ENCODE measurements at regions not wholly inside any gene's neighbourhood (a gene's known extent, or its start where the extent isn't known, plus 50 kb on each side); places are given as distances from the start of the nearest gene placed in this dataset.

- no peak for DNase-seq (ENCODE audit: low spot score)
- H3K4me1 Mint-ChIP-seq = peaks cover 21% of the 10 kb centered on the region
- H4K20me1 ChIP-seq (ENCODE audit: low read depth) = no peaks in the 10 kb centered on the region
- H3K36me3 Mint-ChIP-seq = peaks cover 16% of the 10 kb centered on the region
- TF ChIP-seq EZH2phosphoT487 (IDR thresholded peaks at IDR 0.05) (no peak), EZH2 (IDR thresholded peaks at IDR 0.05) (no peak), CTCF (IDR thresholded peaks at IDR 0.05) (no peak)
- H3K36me3 ChIP-seq = peaks cover 4% of the 10 kb centered on the region
- H3K4me2 ChIP-seq = no peak overlapping the region
- no peak overlapping the region for H3K4me3 Mint-ChIP-seq
- no peak overlapping the region for H3K9ac ChIP-seq
- H3K27me3 Mint-ChIP-seq (ENCODE audit: insufficient read depth, low read depth) = peaks cover 5% of the 10 kb centered on the region
- H3K27ac Mint-ChIP-seq = no peak overlapping the region
- peak overlapping the region; percentile 30 for H2AFZ ChIP-seq (replicated peaks)
- no peaks in the 10 kb centered on the region for H3F3A ChIP-seq (ENCODE audit: low read depth)
- H3K79me2 ChIP-seq (ENCODE audit: low read depth) = no peaks in the 10 kb centered on the region
- no peaks in the 10 kb centered on the region for H3K4me1 ChIP-seq
- peaks cover 10% of the 10 kb centered on the region for H3K9me3 ChIP-seq (ENCODE audit: low read depth)
- H3K27me3 ChIP-seq = no peaks in the 10 kb centered on the region
- H3K4me3 ChIP-seq = no peak overlapping the region
- H3K9me3 Mint-ChIP-seq = peaks cover 48% of the 10 kb centered on the region
- H3K27ac ChIP-seq = no peak overlapping the region
These were observed 282.2 kb downstream of the DTWD2 start for GRCh38 chr5:118705959-118706667.

GRCh38 chr5:118703241-118703640 is 285.1 kb downstream of the DTWD2 start:
- no peak overlapping the region for H3K9ac ChIP-seq
- Mint-ChIP-seq H3K9me3 (peaks cover 35% of the 10 kb centered on the region), H3K4me1 (peaks cover 30% of the 10 kb centered on the region), H3K36me3 (peaks cover 16% of the 10 kb centered on the region), H3K27ac (no peak overlapping the region), H3K27me3 (ENCODE audit: insufficient read depth, low read depth) (peaks cover 9% of the 10 kb centered on the region), H3K4me3 (peak overlapping the region; percentile 24)
- H3F3A ChIP-seq (ENCODE audit: low read depth) = no peaks in the 10 kb centered on the region
- H3K79me2 ChIP-seq (ENCODE audit: low read depth) = no peaks in the 10 kb centered on the region
- no peaks in the 10 kb centered on the region for H4K20me1 ChIP-seq (ENCODE audit: low read depth)
- DNase-seq (ENCODE audit: low spot score) = no peak
- H3K9me3 ChIP-seq (ENCODE audit: low read depth) = peaks cover 10% of the 10 kb centered on the region
- no peak overlapping the region for H3K4me3 ChIP-seq
- H3K36me3 ChIP-seq = peaks cover 1% of the 10 kb centered on the region
- H3K27ac ChIP-seq = no peak overlapping the region
- no peak overlapping the region for H2AFZ ChIP-seq (replicated peaks)
- no peak overlapping the region for H3K4me2 ChIP-seq
- TF ChIP-seq EZH2 (IDR thresholded peaks at IDR 0.05) = no peak
- no peak for TF ChIP-seq EZH2phosphoT487 (IDR thresholded peaks at IDR 0.05)
- TF ChIP-seq CTCF (IDR thresholded peaks at IDR 0.05) = no peak
- H3K27me3 ChIP-seq = no peaks in the 10 kb centered on the region
- H3K4me1 ChIP-seq = no peaks in the 10 kb centered on the region

- Mint-ChIP-seq H3K27ac (peak overlapping the region; percentile 58), H3K36me3 (peaks cover 16% of the 10 kb centered on the region), H3K27me3 (ENCODE audit: insufficient read depth, low read depth) (peaks cover 9% of the 10 kb centered on the region), H3K4me1 (peaks cover 30% of the 10 kb centered on the region), H3K9me3 (peaks cover 33% of the 10 kb centered on the region), H3K4me3 (no peak overlapping the region)
- H4K20me1 ChIP-seq (ENCODE audit: low read depth) = no peaks in the 10 kb centered on the region
- no peaks in the 10 kb centered on the region for H3K27me3 ChIP-seq
- no peak for TF ChIP-seq CTCF (IDR thresholded peaks at IDR 0.05)
- no peaks in the 10 kb centered on the region for H3K4me1 ChIP-seq
- no peak overlapping the region for H3K4me2 ChIP-seq
- H2AFZ ChIP-seq (replicated peaks) = no peak overlapping the region
- no peak overlapping the region for H3K4me3 ChIP-seq
- no peak for DNase-seq (ENCODE audit: low spot score)
- H3K9me3 ChIP-seq (ENCODE audit: low read depth) = peaks cover 10% of the 10 kb centered on the region
- H3K79me2 ChIP-seq (ENCODE audit: low read depth) = no peaks in the 10 kb centered on the region
- no peak overlapping the region for H3K27ac ChIP-seq
- H3F3A ChIP-seq (ENCODE audit: low read depth) = no peaks in the 10 kb centered on the region
- H3K36me3 ChIP-seq = no peaks in the 10 kb centered on the region
- H3K9ac ChIP-seq = no peak overlapping the region
These were observed 286.6 kb downstream of the DTWD2 start for GRCh38 chr5:118701791-118702190.

All from neural progenitor cell (in vitro differentiated cells).